Liver (tissue), 8 donors: ENCODE measurements at regions not wholly inside any gene's neighbourhood (a gene's known extent, or its start where the extent isn't known, plus 50 kb on each side); places are given as distances from the start of the nearest gene placed in this dataset.

Experiments used
- DNase-seq: peaks from one replicate; pipeline ENCODE4 v3.0.0-alpha.2; 2017; ENCODE audit warnings: low spot score
- H3K27ac ChIP-seq, 2 donors: one replicate each; pipeline ENCODE4 v1.7.0; 2013; ENCODE audit warnings: inconsistent platforms in 2 of 2, low read length in 2 of 2, control low read depth in 1 of 2, low read depth in 1 of 2, mild to moderate bottlenecking in 1 of 2
- H3K27me3 ChIP-seq, 4 donors: one replicate each; pipeline versions ENCODE4 v1.6.1 to v1.7.0; 2013; ENCODE audit warnings: low read length in 3 of 4, inconsistent platforms in 1 of 4, mild to moderate bottlenecking in 1 of 4, moderate library complexity in 1 of 4; ENCODE audit not compliant: control insufficient read depth in 4 of 4, insufficient read depth in 4 of 4
- H3K36me3 ChIP-seq, 4 donors: one replicate each; pipeline versions ENCODE4 v1.6.1 to v1.7.0; 2013; ENCODE audit warnings: low read length in 3 of 4, mild to moderate bottlenecking in 3 of 4, low read depth in 1 of 4, moderate library complexity in 1 of 4; ENCODE audit not compliant: control insufficient read depth in 4 of 4, insufficient read depth in 3 of 4
- H3K4me1 ChIP-seq, 4 donors: one replicate each; pipeline versions ENCODE4 v1.6.1 to v1.7.0; 2013; ENCODE audit warnings: low read length in 3 of 4, mild to moderate bottlenecking in 3 of 4, moderate library complexity in 1 of 4; ENCODE audit not compliant: control insufficient read depth in 4 of 4, insufficient read depth in 4 of 4
- H3K4me3 ChIP-seq, 3 donors: one replicate each; pipeline versions ENCODE4 v1.6.1 to v1.7.0; 2013; ENCODE audit warnings: low read length in 3 of 3, control low read depth in 1 of 3, low read depth in 1 of 3, mild to moderate bottlenecking in 1 of 3
- H3K9ac ChIP-seq, 2 donors: one replicate each; pipeline ENCODE4 v1.7.0; 2013; ENCODE audit warnings: low read length in 2 of 2, mild to moderate bottlenecking in 2 of 2, moderate library complexity in 2 of 2, control low read depth in 1 of 2, low read depth in 1 of 2
- H3K9me3 ChIP-seq, 4 donors: one replicate each; pipeline versions ENCODE4 v1.6.1 to v1.7.0; 2013; ENCODE audit warnings: low read length in 3 of 4; ENCODE audit not compliant: control insufficient read depth in 4 of 4
- EGR1 ChIP-seq, 2 donors: IDR thresholded peaks; 2 replicates each; pipeline ENCODE4 v1.6.1; 2016 to 2018; ENCODE audit warnings: antibody characterized with exemption in 2 of 2, low read depth in 2 of 2
- FOXA1 ChIP-seq: IDR thresholded peaks from 2 replicates; pipeline ENCODE4 v1.6.1; 2016; ENCODE audit warnings: antibody characterized with exemption
- FOXA2 ChIP-seq: IDR thresholded peaks from 2 replicates; pipeline ENCODE4 v1.6.1; 2016; ENCODE audit warnings: antibody characterized with exemption
- GABPA ChIP-seq, 2 donors: IDR thresholded peaks in 1 of 2; conservative IDR thresholded peaks in 1 of 2; 2 replicates each; pipeline ENCODE4 v1.6.1; 2016; ENCODE audit warnings: antibody characterized with exemption in 2 of 2, mild to moderate bottlenecking in 1 of 2, moderate library complexity in 1 of 2
- HNF4A ChIP-seq, 2 donors: conservative IDR thresholded peaks; 2 replicates each; pipeline ENCODE4 v1.6.1; 2016; ENCODE audit warnings: antibody characterized with exemption in 2 of 2, mild to moderate bottlenecking in 2 of 2
- HNF4G ChIP-seq: IDR thresholded peaks from 2 replicates; pipeline ENCODE4 v1.6.1; 2016; ENCODE audit warnings: antibody characterized with exemption
- JUND ChIP-seq, 2 donors: IDR thresholded peaks; 2 replicates each; pipeline ENCODE4 v1.6.1; 2016; ENCODE audit warnings: antibody characterized with exemption in 2 of 2
- RXRA ChIP-seq, 2 donors: IDR thresholded peaks; 2 replicates each; pipeline ENCODE4 v1.6.1; 2017 to 2018; ENCODE audit warnings: antibody characterized with exemption in 2 of 2, mild to moderate bottlenecking in 1 of 2
- SP1 ChIP-seq: IDR thresholded peaks from 2 replicates; pipeline ENCODE4 v1.6.1; 2018; ENCODE audit warnings: antibody characterized with exemption, mild to moderate bottlenecking
- TAF1 ChIP-seq: conservative IDR thresholded peaks from 2 replicates; pipeline ENCODE4 v1.6.1; 2016; ENCODE audit warnings: antibody characterized with exemption, mild to moderate bottlenecking
- WGBS: extraction: QIAGEN DNeasy Blood & Tissue Kit; methylation state at CpG from one replicate; pipeline ENCODE4 v1.1.7; 2013; 5-methylcytosine and 5-hydroxymethylcytosine counted together
- TF ChIP-seq, protein P1 (sequence below): fragments of 150-350 bp; IDR thresholded peaks from 2 replicates; pipeline ENCODE4 v1.5.1; 2017; ENCODE audit warnings: improper control_type of control experiment, low read depth, low read length; ENCODE audit not compliant: missing input control
- TF ChIP-seq, protein P2 (sequence below): IDR thresholded peaks from 2 replicates; pipeline ENCODE4 v1.6.1; 2016; ENCODE audit warnings: antibody characterized with exemption
- TF ChIP-seq, protein P3 (sequence below): IDR thresholded peaks from 2 replicates; pipeline ENCODE4 v1.6.1; 2016; ENCODE audit warnings: antibody characterized with exemption, mild to moderate bottlenecking
- donor health status: healthy.
- donor health status: healthy.
- donor health status: healthy.
- donor health status: healthy.
- donor health status: healthy.

DNA sequence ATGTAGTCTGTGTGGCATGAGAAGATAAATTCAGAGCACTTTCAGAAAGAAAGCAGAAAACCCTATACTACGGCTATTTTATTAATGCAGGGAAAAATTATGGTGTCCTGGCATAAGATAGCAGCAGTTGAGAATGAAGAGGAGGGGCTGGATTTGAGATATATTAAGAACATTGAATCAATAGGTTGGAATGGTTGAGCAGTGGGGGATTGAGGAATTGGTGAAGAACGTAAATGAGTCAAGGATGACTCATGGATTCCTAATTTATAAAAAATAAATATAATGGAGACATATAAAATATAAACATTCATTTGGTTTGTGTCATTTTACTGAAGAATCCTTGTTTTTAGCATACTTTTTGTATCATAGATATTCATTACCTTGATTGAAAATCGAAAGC is 234.3 kb upstream of the ADAMTS5 start (continued):
- TF ChIP-seq, protein P1, sequence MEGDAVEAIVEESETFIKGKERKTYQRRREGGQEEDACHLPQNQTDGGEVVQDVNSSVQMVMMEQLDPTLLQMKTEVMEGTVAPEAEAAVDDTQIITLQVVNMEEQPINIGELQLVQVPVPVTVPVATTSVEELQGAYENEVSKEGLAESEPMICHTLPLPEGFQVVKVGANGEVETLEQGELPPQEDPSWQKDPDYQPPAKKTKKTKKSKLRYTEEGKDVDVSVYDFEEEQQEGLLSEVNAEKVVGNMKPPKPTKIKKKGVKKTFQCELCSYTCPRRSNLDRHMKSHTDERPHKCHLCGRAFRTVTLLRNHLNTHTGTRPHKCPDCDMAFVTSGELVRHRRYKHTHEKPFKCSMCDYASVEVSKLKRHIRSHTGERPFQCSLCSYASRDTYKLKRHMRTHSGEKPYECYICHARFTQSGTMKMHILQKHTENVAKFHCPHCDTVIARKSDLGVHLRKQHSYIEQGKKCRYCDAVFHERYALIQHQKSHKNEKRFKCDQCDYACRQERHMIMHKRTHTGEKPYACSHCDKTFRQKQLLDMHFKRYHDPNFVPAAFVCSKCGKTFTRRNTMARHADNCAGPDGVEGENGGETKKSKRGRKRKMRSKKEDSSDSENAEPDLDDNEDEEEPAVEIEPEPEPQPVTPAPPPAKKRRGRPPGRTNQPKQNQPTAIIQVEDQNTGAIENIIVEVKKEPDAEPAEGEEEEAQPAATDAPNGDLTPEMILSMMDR = no peak
- TF ChIP-seq RXRA (IDR thresholded peaks at IDR 0.05) (no peak), HNF4G (no peak), EGR1 (IDR thresholded peaks at IDR 0.05; ENCODE audit: low read depth in 2 of 2) (no peak), FOXA1 (no peak), SP1 (no peak)

DNA sequence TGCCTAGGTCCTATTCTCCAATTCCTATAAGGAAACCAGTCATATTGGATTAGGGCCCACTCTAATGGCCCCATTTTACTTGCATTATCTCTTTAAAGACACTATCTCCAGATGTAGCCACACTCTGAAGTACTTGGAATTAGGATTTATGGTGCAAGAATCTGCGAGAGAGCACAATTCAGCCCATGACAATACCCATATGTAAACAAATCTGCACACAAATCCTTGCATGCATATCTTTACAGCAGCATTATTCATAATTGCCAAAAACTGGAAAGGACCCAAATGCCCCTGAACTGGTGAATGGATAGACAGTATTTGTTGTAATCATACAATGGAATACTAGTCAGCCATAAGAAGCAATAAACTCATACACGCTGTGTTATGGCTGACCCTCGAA is 229.8 kb upstream of the ADAMTS5 start:
- WGBS = 83% methylated on average over 3 of the region's 3 CpGs
- no peaks in the 10 kb centered on the region for H3K9me3 ChIP-seq
- no peak overlapping the region for H3K9ac ChIP-seq
- no peak overlapping the region for H3K27ac ChIP-seq
- no peaks in the 10 kb centered on the region for H3K4me1 ChIP-seq
- no peak overlapping the region for H3K4me3 ChIP-seq
- no peaks in the 10 kb centered on the region for H3K27me3 ChIP-seq
- H3K36me3 ChIP-seq = no peaks in the 10 kb centered on the region
- DNase-seq = no peak
- TF ChIP-seq SP1 (no peak), EGR1 (IDR thresholded peaks at IDR 0.05; ENCODE audit: low read depth in 2 of 2) (no peak), HNF4A (conservative IDR thresholded peaks at IDR 0.05) (no peak), TAF1 (no peak)

DNA sequence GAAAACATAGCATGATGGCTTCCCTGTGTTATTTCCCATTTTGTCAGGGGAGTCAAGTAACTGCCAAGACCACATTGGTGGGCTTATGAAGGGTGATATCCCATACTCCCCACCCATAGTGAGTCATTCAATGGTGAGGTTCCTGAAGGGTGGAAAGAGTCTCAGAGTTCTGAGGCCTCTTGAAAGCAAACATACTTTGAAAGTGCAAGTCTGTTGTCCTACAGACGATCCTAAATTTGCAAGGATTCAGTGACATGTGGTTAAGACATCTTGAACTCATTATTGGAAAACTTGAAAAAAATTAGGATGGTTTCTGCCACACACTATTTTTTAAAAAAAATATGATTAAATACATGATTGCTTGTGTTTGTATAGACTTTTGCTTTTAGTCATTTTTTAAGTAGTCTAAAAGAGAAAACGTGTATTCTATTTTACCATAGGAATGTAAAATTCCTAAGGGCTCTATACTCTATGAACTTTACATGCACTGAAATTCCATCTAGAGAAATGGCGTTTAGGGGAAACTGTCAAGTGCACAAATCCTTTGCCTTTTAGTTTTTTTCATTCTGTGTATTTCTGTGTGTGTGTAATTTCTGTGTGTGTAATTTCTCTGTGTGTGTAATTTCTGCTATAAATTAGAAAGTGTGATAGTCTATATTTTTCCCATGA is 225.5 kb upstream of the ADAMTS5 start:
- Histone ChIP-seq H3K9ac (no peak overlapping the region), H3K4me3 (no peak overlapping the region), H3K36me3 (no peaks in the 10 kb centered on the region), H3K9me3 (no peaks in the 10 kb centered on the region), H3K4me1 (no peaks in the 10 kb centered on the region), H3K27ac (no peak overlapping the region), H3K27me3 (no peaks in the 10 kb centered on the region)
- WGBS = 67% methylated on average over 3 of the region's 3 CpGs
- no peak for TF ChIP-seq FOXA1
- TF ChIP-seq, protein P1 = no peak
- TF ChIP-seq TAF1 = no peak
- no peak for TF ChIP-seq GABPA (IDR thresholded peaks at IDR 0.05 in 1 of 2, conservative IDR thresholded peaks at IDR 0.05 in 1 of 2)
- TF ChIP-seq HNF4A (conservative IDR thresholded peaks at IDR 0.05) = no peak
- no peak for TF ChIP-seq JUND (IDR thresholded peaks at IDR 0.05)
- no peak for TF ChIP-seq FOXA2
- TF ChIP-seq, protein P2, sequence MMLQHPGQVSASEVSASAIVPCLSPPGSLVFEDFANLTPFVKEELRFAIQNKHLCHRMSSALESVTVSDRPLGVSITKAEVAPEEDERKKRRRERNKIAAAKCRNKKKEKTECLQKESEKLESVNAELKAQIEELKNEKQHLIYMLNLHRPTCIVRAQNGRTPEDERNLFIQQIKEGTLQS = no peak
- TF ChIP-seq EGR1 (IDR thresholded peaks at IDR 0.05; ENCODE audit: low read depth in 2 of 2) = no peak
- TF ChIP-seq, protein P3, sequence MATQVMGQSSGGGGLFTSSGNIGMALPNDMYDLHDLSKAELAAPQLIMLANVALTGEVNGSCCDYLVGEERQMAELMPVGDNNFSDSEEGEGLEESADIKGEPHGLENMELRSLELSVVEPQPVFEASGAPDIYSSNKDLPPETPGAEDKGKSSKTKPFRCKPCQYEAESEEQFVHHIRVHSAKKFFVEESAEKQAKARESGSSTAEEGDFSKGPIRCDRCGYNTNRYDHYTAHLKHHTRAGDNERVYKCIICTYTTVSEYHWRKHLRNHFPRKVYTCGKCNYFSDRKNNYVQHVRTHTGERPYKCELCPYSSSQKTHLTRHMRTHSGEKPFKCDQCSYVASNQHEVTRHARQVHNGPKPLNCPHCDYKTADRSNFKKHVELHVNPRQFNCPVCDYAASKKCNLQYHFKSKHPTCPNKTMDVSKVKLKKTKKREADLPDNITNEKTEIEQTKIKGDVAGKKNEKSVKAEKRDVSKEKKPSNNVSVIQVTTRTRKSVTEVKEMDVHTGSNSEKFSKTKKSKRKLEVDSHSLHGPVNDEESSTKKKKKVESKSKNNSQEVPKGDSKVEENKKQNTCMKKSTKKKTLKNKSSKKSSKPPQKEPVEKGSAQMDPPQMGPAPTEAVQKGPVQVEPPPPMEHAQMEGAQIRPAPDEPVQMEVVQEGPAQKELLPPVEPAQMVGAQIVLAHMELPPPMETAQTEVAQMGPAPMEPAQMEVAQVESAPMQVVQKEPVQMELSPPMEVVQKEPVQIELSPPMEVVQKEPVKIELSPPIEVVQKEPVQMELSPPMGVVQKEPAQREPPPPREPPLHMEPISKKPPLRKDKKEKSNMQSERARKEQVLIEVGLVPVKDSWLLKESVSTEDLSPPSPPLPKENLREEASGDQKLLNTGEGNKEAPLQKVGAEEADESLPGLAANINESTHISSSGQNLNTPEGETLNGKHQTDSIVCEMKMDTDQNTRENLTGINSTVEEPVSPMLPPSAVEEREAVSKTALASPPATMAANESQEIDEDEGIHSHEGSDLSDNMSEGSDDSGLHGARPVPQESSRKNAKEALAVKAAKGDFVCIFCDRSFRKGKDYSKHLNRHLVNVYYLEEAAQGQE = no peak
- TF ChIP-seq RXRA (IDR thresholded peaks at IDR 0.05) = no peak
- DNase-seq = no peak
